GM21367 (cell line): ENCODE measurements at regions not wholly inside any gene's neighbourhood (a gene's known extent, or its start where the extent isn't known, plus 50 kb on each side); places are given as distances from the start of the nearest gene placed in this dataset.

Experiments
- ATAC-seq: cut with Tn5 transposase; IDR thresholded peaks from one replicate; pipeline ENCODE4 v1.9.1; 2021; ENCODE audit not compliant: unreplicated experiment

DNA sequence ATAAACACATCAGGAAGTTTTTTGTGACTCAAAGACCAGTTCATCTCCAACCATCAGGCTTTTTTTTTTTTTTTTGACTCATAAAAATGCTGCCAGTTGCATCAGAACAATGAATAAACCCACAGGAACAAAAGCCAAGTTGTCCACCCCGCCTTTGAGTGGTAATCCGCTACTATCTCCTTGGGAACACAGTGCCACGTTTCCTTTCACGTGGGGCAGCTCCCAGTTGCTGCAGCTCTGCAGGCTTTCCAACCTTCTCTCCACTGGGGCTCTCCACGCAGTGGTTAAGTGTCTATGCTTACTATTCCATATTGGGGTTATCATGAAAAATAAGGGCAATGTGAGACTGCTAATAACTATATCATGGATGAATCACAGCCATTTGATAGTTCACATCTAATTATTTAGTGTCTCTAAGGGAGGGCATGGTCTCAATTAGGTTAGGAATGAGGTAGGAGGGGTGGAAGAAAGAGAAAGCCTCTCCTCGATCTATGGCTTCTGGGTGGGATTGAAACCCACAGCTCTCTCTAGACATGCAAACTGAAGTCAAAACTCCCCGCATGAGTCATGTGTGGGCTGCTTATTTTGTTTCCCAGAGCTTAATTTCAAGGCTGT is 55.8 kb upstream of the ACTBL2 start:
- ATAC-seq: no peak

DNA sequence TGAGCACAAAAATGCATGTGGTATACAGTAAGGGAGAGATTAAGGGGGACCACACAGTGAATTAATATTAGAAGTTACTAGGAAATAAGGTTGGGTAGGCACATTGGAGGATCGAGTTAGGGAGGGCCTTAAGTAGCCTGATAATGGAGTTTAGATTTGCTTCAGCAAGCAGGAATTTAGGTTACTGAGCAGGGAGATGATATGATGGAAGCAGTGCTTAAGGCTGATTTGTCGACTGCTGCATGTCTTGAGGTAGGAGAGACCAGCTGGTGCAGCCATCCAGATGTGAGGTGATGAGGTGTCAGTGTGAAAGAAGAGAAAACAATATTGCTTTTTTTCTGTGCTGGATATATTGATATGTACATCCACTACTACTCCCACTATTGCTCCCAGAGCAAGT is 55.2 kb upstream of the ACTBL2 start:
- ATAC-seq: no peak

DNA sequence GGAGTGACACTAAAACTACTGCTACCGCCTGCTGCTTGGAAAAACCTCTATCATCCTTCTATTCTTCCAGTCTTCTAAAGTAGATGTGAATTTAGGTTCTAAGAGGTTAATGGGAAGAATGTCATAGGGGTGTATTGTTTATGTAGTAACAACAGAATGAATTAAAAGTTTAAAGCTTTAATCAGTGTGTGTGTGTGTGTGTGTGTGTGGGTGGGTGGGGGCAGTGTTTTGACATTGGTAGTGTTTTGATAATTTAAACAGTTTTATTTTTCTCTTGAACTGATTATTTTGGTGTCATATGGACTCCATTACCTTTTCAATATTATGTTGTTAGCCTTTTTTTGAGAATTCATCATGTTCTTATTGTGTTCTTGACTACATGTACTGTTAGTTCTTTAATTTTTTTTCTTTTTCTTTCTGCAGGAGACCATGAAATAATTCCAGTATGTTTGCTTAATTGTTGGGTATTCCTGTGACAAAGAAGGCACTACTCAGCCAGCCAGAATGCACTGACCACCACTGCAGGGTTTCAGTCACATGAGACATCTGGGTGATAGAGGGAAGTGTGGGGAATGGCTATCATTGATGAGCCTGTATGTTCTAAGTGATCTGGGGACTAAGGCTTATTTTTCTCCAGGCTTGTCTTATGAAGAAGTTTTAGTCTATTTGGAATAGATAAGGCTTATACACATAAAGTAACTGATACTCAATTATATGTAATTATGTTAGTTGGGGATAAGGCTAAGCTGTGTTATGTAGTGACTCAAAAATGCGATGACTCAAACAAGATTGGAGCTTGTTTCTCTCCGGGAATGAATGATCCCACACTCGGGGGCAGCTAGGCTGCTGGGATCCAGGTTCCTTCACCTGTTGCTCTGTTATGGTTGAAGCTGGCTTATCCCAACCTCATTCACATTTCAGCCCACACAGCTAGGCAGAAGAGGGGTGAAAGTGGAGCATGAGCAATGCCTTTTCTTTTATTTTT is 50.2 kb upstream of the ACTBL2 start:
- no peak for ATAC-seq
